Stimulated activated naive B cell treated with anti-CD40 and anti-IgM and Interleukin-4, amounts not matched to agents 10 μg/mL and 1 μg/mL and 100 μg/mL, for 72 hours (primary cell): ENCODE measurements at regions not wholly inside any gene's neighbourhood (a gene's known extent, or its start where the extent isn't known, plus 50 kb on each side); places are given as distances from the start of the nearest gene placed in this dataset.
A peak's percentile ranks its signal among the peaks of the same experiment; 100 is the strongest.

Source experiments
- ATAC-seq, 2 donors: fragments of 150-1000 bp; cut with Tn5 transposase; replicated peaks; 2 replicates each; pipeline ENCODE4 v1.10.0; 2021; ENCODE audit warnings: moderate library complexity in 1 of 2
- DNase-seq: peaks from one replicate; pipeline ENCODE4 v3.0.0; 2021
- H3K27ac Mint-ChIP-seq: one replicate; pipeline ENCODE4 v1.8.0; 2022; ENCODE audit warnings: mild to moderate bottlenecking, mixed read lengths
- H3K27me3 Mint-ChIP-seq, 2 donors: one replicate each; pipeline ENCODE4 v1.8.0; 2022; ENCODE audit warnings: mixed read lengths in 2 of 2
- H3K36me3 Mint-ChIP-seq, 2 donors: one replicate each; pipeline ENCODE4 v1.8.0; 2022; ENCODE audit warnings: mixed read lengths in 2 of 2, mild to moderate bottlenecking in 1 of 2
- H3K4me1 Mint-ChIP-seq, 2 donors: one replicate each; pipeline ENCODE4 v1.8.0; 2022; ENCODE audit warnings: mixed read lengths in 2 of 2, mild to moderate bottlenecking in 1 of 2
- H3K4me3 Mint-ChIP-seq, 2 donors: one replicate each; pipeline ENCODE4 v1.8.0; 2022; ENCODE audit warnings: mild to moderate bottlenecking in 2 of 2, mixed read lengths in 2 of 2, moderate library complexity in 1 of 2
- H3K9me3 Mint-ChIP-seq, 2 donors: one replicate each; pipeline ENCODE4 v1.8.0; 2022; ENCODE audit warnings: mixed read lengths in 2 of 2, mild to moderate bottlenecking in 1 of 2

DNA sequence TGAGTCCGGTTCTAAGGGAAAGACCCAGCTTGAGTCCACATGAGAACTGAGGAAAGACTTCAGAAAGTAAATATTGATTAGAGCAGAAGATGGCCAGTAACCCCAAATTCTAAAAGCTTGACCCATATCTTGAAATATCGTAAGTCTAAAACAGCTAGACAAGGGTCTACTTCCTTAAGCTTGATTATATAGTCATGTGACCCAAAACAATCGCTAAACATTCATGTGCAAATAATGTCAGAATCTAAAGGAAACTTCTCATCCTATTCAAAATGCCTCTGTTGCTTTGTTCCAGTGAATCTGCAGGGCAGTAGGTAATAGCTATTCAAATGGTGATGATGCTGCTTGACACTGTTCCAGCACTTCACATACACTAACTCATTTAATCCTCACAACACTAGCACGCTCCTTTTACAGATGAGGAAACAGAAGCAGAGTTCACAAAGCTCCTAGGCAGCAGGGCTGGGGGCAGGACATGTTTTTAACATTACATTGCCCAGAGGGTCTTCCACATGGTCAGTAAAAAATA is 52.6 kb downstream of the TCF20 start:
- Mint-ChIP-seq H3K4me3 (no peak overlapping the region), H3K9me3 (no peaks in the 10 kb centered on the region), H3K27ac (peak overlapping the region; percentile 15), H3K27me3 (no peaks in the 10 kb centered on the region), H3K4me1 (peaks cover 41 to 48% of the 10 kb centered on the region in 2 donors), H3K36me3 (peaks cover 26 to 32% of the 10 kb centered on the region in 2 donors)
- DNase-seq: no peak
- no peak for ATAC-seq

DNA sequence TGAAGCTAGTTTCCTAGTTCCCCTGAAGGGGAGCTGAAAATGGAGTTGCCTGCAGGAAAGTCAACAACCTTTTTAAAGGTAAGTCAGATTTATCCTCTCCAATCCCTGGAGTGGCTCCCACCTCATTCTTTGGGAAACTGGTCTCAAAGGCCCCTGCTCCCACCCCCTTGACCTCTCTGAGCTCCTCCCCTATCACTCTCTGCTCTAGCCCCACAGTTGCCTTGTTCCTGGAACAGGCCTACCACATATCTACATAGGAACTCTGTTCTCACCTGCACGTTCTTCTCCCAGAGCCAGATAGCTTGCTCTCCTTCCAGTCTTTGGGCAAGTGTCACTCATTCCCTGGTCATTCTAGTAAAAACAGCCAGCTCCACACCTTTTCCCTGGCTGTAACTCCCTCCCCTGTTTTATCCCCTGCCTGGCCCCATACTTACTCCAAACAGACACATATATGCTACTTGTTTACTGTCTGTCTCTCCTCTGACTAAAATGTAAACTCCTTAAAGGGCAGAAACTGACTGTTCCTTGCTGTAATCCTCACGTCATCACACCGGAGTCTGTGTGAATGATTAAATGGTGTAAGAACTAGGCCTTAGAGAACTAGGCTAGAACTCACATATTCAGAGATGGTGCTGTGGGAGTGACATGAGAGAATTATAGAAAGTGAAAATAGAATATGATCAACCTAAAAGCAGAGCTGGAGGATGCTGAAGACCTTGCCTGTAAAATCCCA is 53.3 kb downstream of the TCF20 start:
- H3K36me3 Mint-ChIP-seq: peaks cover 28 to 36% of the 10 kb centered on the region in 2 donors
- peaks cover 40 to 41% of the 10 kb centered on the region in 2 donors for H3K4me1 Mint-ChIP-seq
- H3K27ac Mint-ChIP-seq: peak overlapping the region; percentile 15
- no peak overlapping the region for H3K4me3 Mint-ChIP-seq
- DNase-seq (no peak), ATAC-seq (no peak)
- H3K27me3 Mint-ChIP-seq: no peaks in the 10 kb centered on the region
- H3K9me3 Mint-ChIP-seq: no peaks in the 10 kb centered on the region

DNA sequence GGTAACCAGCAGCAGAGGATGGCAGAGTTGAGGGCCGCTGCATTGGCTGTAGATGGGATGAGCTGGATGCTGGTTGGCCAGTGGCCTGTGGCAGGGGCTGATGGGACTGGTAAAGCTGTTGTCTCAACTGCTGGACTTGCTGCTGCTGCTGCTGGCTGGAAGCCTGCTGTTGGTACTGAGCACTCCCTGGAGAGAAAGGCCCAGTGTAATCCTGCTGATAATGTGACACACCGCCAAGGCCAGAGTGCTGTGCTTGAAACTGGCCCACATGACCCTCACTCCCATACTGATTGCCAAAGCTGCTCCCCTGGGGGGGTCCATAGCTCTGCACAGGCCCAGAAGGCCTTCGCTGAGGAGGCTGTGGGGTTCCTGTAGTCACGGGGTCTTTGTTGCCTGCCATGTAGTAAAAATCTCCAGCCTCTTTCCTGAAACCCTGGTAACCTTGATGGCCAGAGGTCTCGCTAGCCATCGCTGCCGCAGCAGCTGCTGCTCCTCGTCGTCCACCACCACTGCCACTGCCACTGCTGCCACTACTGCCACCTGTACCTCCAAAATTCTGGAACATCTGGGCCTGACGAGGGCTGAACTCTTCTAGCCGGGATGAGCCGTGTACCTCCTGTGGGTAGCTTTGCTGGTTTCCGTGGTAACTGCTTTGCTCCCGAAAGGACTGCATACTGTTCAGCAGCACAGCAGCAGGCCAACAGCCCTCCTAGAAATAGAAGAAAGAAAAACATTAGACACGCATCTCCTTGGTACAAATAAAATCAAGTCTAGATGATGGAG is 55.6 kb downstream of the TCF20 start:
- Mint-ChIP-seq H3K4me1 (peaks cover 31 to 38% of the 10 kb centered on the region in 2 donors), H3K4me3 (no peak overlapping the region), H3K27me3 (no peaks in the 10 kb centered on the region), H3K36me3 (peaks cover 45 to 51% of the 10 kb centered on the region in 2 donors), H3K27ac (no peak overlapping the region), H3K9me3 (no peaks in the 10 kb centered on the region)
- DNase-seq (no peak), ATAC-seq (no peak)

DNA sequence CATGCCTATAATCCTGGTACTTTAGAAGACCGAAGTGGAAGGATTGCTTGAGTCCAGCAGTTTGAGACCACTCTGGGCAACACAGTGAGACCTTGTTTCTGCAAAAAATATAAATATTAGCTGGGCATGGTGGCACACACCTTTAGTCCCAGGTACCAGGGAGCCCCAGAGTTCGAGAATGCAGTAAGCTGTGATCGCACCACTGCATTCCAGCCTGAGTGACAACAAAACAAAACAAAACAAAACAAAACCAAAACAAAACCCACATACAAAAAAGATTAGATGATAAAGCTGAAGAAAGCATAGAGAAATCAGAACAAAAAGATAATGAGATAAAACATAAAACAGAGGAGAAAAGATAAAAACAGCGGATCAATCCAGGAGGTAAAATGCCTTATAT is 62.1 kb downstream of the TCF20 start:
- DNase-seq (no peak), ATAC-seq (no peak)
- Mint-ChIP-seq H3K4me1 (peaks cover 31 to 58% of the 10 kb centered on the region in 2 donors), H3K4me3 (no peak overlapping the region), H3K9me3 (no peaks in the 10 kb centered on the region), H3K36me3 (peaks cover 45 to 66% of the 10 kb centered on the region in 2 donors), H3K27ac (no peak overlapping the region), H3K27me3 (no peaks in the 10 kb centered on the region)

DNA sequence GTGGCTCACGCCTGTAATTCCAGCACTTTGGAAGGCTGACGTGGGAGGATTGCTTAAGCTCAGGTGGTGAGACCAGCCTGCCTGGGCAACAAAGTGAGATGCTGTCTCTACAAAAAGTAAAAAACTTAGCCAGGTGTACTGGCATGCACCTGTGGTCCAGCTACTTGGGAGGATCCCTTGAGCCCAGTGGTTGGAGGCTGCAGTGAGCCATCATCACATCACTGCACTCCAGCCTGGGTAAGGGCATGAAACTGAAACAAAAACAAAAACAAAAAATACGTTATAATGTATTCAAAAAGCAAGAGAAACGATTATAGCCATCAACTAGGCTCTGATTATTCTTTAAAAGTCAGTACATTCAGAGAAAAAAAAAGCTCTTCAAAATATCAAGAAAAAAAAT is 62.5 kb downstream of the TCF20 start:
- ATAC-seq (no peak), DNase-seq (no peak)
- peaks cover 29 to 62% of the 10 kb centered on the region in 2 donors for H3K4me1 Mint-ChIP-seq
- no peaks in the 10 kb centered on the region for H3K27me3 Mint-ChIP-seq
- no peaks in the 10 kb centered on the region for H3K9me3 Mint-ChIP-seq
- H3K4me3 Mint-ChIP-seq: no peak overlapping the region
- no peak overlapping the region for H3K27ac Mint-ChIP-seq
- H3K36me3 Mint-ChIP-seq: peaks cover 41 to 64% of the 10 kb centered on the region in 2 donors

DNA sequence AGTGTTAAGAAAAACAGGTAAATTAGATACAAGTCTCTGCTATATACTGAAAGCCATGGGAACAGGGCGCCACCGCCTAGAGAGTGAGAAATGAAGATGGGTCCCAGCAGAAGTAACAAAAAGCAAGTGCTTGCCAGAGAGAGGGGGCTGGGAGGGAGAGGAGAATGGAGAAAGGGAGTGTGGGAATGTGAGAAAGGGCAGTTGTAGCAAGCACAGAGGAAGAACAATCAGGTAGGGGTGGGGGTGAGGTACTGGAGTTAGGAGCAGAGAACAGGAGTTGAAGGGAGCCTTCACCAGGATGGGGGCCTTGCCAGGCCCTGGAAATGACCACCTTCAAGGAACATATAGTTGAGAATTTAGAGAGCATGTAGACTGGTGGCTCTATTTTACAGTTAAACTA is 66.8 kb downstream of the TCF20 start:
- no peaks in the 10 kb centered on the region for H3K27me3 Mint-ChIP-seq
- H3K4me3 Mint-ChIP-seq: no peak overlapping the region
- peaks cover 33 to 67% of the 10 kb centered on the region in 2 donors for H3K4me1 Mint-ChIP-seq
- no peak for DNase-seq
- no peak for ATAC-seq
- H3K27ac Mint-ChIP-seq: peak overlapping the region; percentile 72
- peaks cover 34 to 53% of the 10 kb centered on the region in 2 donors for H3K36me3 Mint-ChIP-seq
- no peaks in the 10 kb centered on the region for H3K9me3 Mint-ChIP-seq

DNA sequence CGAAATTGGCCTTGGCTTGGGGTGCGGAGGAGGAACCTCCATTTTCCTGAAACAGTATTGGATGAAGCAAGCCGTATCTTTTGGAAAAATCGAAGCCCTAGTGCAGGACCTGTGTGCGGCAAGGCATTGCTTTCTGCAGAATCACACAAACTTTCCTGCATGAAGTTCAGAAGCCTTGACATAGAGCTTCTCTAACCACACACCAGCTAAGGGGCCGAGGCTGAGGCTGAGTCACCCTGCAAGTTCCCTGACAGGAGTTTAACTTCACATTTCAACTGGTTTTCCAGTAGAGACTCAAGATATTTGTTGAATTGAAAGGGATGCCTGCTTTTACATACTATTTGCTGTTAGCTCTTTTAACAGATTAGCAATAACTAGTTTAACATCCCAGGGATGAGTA is 67.8 kb downstream of the TCF20 start:
- peaks cover 30 to 62% of the 10 kb centered on the region in 2 donors for H3K4me1 Mint-ChIP-seq
- DNase-seq: no peak
- H3K36me3 Mint-ChIP-seq: peaks cover 31 to 49% of the 10 kb centered on the region in 2 donors
- peak in 1 of 2 donors; percentile 48 for ATAC-seq
- H3K27ac Mint-ChIP-seq: no peak overlapping the region
- no peaks in the 10 kb centered on the region for H3K27me3 Mint-ChIP-seq
- H3K9me3 Mint-ChIP-seq: no peaks in the 10 kb centered on the region
- no peak overlapping the region for H3K4me3 Mint-ChIP-seq

DNA sequence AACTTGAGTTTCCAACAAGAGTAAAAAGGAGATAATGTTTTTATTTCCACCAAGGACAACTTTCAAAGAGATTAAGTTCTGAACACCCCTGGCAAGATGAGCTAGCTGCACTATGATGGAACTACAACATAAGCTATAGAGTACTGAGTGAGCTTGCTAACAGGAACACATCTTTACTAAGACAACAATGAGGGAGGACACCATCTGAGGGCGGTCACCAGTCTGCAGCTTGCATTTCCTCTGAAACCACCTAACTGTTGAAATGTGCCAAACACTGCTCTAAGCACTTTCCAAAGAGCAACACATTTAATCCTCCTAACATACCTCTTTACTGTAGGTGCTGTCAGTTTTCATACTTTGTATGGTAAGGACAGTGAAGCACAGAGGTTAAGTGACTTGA is 68.4 kb downstream of the TCF20 start:
- H3K4me1 Mint-ChIP-seq: peaks cover 30 to 59% of the 10 kb centered on the region in 2 donors
- H3K27me3 Mint-ChIP-seq: no peaks in the 10 kb centered on the region
- DNase-seq (no peak), ATAC-seq (no peak)
- peaks cover 31 to 49% of the 10 kb centered on the region in 2 donors for H3K36me3 Mint-ChIP-seq
- no peaks in the 10 kb centered on the region for H3K9me3 Mint-ChIP-seq
- H3K4me3 Mint-ChIP-seq: no peak overlapping the region
- H3K27ac Mint-ChIP-seq: no peak overlapping the region

DNA sequence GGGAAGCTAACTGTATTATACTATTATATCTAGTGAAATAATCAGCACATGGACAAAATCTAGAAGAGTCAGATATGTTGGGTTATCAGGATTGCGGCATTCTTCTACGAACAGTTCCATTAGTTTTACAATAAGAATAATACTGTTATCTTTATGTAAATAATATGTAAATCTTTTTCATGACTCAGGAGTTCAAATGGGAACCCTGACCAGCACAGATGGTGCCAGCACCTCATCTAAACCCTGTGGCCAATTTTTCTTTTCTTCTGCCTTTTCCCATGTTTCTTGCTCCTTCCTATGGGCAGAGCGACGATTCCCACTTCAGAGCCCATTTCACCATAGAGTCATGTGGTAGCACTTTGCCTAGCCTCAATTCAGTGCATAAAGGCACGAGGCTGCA is 68.4 kb upstream of the CYP2D6 start:
- no peak overlapping the region for H3K4me3 Mint-ChIP-seq
- H3K27me3 Mint-ChIP-seq: no peaks in the 10 kb centered on the region
- H3K4me1 Mint-ChIP-seq: peaks cover 36 to 66% of the 10 kb centered on the region in 2 donors
- no peaks in the 10 kb centered on the region for H3K9me3 Mint-ChIP-seq
- no peak for DNase-seq
- ATAC-seq: no peak
- no peak overlapping the region for H3K27ac Mint-ChIP-seq
- H3K36me3 Mint-ChIP-seq: peaks cover 24 to 32% of the 10 kb centered on the region in 2 donors

DNA sequence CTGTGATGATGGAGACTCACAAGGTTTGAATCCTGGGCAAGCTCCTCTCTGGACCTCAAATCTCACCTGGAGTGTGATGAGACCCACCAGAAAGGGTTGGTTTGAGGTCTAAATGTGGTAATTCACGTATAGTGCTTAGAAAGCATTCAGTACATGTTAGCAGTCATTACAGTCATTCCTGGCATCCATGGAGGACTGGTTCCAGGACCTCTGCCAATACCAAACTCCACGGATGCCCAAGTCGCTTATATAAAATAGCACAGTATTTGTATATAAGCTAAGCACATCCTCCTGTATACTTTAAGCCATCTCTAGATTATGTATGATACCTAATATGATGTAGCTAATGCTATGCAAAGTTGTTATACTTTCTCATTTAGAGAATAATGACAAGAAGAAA is 67.6 kb upstream of the CYP2D6 start:
- Mint-ChIP-seq H3K4me1 (peaks cover 37 to 68% of the 10 kb centered on the region in 2 donors), H3K27ac (no peak overlapping the region), H3K9me3 (no peaks in the 10 kb centered on the region), H3K27me3 (no peaks in the 10 kb centered on the region), H3K4me3 (no peak overlapping the region), H3K36me3 (peaks cover 20 to 26% of the 10 kb centered on the region in 2 donors)
- DNase-seq (no peak), ATAC-seq (no peak)

DNA sequence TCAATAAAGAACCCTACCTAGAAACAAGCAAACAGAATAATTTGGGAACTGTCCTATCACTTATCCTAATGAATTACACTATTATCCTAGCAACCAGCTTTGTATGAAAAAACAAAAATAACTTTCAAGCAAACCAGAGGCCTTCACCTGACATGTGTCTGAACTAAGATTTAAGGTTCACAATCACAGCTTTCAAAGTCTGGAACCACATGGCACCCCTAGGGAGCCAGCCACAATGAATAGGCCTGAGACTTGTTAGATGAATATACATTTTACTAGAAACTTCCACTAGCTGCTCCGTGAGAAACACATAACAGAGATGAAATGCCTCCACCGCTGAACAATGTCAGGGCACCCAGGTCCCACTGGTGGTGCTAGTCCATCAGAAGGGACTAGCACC is 65.8 kb upstream of the CYP2D6 start:
- no peak for DNase-seq
- no peak overlapping the region for H3K27ac Mint-ChIP-seq

DNA sequence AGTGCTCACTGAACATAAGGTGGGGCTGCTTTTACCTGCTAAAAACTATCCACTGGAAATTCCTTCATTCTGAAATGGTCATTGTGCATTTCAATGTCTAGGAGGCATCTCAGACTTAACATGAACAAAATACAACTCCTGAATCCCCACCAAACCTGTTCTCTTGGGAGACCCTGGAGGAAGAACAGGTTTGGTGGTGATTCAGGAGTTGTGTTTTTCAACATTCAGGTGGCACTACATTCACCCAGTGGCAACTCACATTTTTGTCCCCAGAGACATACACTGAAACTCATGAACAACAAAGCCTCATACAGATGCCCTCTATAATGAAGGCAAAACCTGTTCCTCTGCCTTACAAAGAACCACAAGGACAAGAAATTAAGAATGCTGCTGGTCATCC is 64.3 kb upstream of the CYP2D6 start:
- H3K27me3 Mint-ChIP-seq: no peaks in the 10 kb centered on the region
- peaks cover 3% of the 10 kb centered on the region in 2 donors for H3K36me3 Mint-ChIP-seq
- no peak overlapping the region for H3K27ac Mint-ChIP-seq
- ATAC-seq (no peak), DNase-seq (no peak)
- peaks cover 34 to 55% of the 10 kb centered on the region in 2 donors for H3K4me1 Mint-ChIP-seq
- H3K4me3 Mint-ChIP-seq: no peak overlapping the region
- no peaks in the 10 kb centered on the region for H3K9me3 Mint-ChIP-seq

More for the DNA sequence above, 65.8 kb upstream of the CYP2D6 start:
- Mint-ChIP-seq H3K4me1 (peaks cover 35 to 69% of the 10 kb centered on the region in 2 donors), H3K27me3 (no peaks in the 10 kb centered on the region), H3K9me3 (no peaks in the 10 kb centered on the region), H3K4me3 (no peak overlapping the region), H3K36me3 (peaks cover 15 to 17% of the 10 kb centered on the region in 2 donors)
- ATAC-seq: no peak

DNA sequence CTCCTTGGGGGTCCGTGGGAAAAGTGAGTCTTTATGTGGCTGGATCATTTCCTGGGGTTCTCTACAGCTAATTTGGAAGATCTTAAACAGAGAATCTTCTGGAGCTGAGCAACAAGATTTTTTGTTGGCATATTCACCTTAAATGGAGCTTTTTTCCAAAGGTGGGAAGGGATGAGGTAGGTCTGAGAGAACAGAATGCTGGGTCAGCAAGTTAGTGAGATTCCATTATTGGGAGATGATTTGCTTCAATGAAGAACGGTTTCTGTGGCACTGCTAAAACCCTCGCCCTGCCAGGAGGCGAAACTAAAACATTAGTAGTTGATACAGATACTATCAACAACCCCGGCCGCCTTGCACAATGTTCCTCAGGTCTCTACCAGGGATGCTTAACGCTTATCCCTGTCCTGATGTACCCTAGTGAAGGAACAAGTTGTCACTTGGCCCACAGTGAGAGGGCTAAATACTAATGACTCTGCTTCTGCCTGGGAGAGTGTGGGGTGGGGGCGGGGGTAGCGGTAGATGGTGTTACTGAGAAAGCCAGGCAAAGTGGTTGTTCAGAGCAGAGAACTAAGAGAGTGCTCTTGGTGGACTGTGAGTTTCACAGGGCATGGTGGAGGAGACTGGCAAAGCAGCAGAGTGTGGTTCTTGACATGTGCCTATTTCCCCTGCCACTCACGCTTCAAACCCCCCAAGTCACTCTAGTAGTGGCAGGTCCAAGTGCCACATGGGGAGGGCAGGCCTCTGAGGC is 63.7 kb upstream of the CYP2D6 start:
- no peak for DNase-seq
- H3K4me1 Mint-ChIP-seq: peaks cover 34 to 55% of the 10 kb centered on the region in 2 donors

DNA sequence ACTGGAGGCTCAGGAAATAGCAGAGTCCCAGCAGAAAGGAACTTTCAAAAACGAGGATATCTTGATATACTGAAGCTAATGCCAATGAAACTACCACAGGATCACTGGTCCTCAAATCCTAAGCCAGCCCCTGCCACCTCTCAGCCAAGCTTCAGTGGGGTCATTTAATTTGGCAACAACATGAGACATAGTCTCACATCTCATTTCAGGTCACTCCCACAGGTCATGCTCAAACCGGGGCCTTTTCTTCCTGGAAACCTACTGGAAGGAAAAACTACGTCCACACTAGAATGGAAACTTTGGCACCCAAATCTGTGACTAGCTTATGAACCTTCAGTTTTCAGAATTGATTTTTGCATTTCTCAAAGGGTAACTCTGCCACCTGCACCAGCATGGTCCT is 61.9 kb upstream of the CYP2D6 start:
- no peak for ATAC-seq
- Mint-ChIP-seq H3K27ac (no peak overlapping the region), H3K4me1 (peaks cover 41 to 72% of the 10 kb centered on the region in 2 donors)

More for the DNA sequence above, 63.7 kb upstream of the CYP2D6 start:
- no peak overlapping the region for H3K4me3 Mint-ChIP-seq
- no peak overlapping the region for H3K27ac Mint-ChIP-seq
- ATAC-seq: no peak
- H3K36me3 Mint-ChIP-seq: peaks cover 2% of the 10 kb centered on the region in 2 donors
- no peaks in the 10 kb centered on the region for H3K9me3 Mint-ChIP-seq
- no peaks in the 10 kb centered on the region for H3K27me3 Mint-ChIP-seq

More for the DNA sequence above, 61.9 kb upstream of the CYP2D6 start:
- no peak for DNase-seq
- no peaks in the 10 kb centered on the region for H3K27me3 Mint-ChIP-seq
- no peak overlapping the region for H3K4me3 Mint-ChIP-seq
- H3K9me3 Mint-ChIP-seq: no peaks in the 10 kb centered on the region
- peaks cover 4 to 8% of the 10 kb centered on the region in 2 donors for H3K36me3 Mint-ChIP-seq
